Ammon's horn (tissue), 1 donor: ENCODE measurements at regions not wholly inside any gene's neighbourhood (a gene's known extent, or its start where the extent isn't known, plus 50 kb on each side); places are given as distances from the start of the nearest gene placed in this dataset.
"Not testable (repeated sequence)": the region's sequence is repeated elsewhere in the genome, so short reads cannot be mapped to it uniquely, and the experiment has no call there.

Experiments
- DNase-seq: peaks from one replicate; pipeline ENCODE4 v3.0.0-alpha.2; 2016; ENCODE audit warnings: low spot score

DNA sequence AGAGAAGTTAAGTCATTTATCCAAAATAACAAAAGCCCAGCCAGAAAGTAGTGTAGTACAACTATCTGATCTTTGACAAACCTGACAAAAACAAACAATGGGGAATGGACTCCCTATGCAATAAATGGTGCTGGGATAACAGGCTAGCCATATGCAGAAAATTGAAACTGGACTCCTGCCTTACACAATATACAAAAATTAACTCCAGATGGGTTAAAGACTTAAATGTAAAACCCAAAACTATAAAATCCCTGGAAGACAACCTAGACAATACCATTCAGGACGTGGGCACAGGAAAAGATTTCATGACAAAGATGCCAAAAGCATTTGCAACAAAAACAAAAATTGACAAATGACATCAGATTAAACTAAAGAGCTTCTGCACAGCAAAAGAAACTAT, 561.4 kb upstream of the CHAC2 start:
- not testable (repeated sequence) for DNase-seq

DNA sequence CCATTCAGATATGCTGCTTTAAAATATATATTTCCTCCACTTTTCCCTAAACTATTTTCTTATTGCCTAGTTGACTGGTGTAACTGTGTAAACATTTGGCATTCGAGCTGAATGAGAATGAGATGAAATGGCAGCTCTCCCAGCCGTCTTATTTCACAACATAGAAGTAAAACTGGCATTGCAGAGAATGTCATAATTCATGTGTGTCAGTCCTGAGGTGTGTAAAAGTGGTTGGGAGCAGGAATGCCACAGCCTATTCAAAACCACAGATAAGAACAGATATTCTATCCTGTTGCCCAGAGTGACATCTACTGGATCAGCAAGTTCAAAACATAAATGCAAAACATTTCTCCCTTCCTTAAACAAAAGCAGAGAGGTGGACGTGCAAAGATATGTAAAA, 565.5 kb upstream of the CHAC2 start:
- DNase-seq = peak; percentile 20

DNA sequence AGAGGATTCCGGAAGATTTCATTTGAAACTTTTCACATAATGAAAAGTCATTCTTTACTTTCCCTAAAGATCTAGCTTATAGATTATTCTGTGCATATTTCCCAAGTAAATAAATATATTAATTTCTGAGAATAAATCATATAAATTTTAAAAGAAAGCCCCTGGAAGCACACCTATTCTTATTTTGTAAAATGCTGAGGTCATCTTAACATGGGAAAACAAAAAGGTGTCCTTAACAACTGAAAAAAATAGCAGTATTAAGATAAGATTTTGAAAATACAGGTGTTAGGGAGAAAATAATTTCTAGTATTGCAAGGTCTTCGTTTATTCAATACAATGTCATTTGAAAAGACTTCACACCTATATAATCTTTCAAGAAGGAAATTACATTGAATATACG, 567.5 kb upstream of the CHAC2 start:
- DNase-seq = no peak

DNA sequence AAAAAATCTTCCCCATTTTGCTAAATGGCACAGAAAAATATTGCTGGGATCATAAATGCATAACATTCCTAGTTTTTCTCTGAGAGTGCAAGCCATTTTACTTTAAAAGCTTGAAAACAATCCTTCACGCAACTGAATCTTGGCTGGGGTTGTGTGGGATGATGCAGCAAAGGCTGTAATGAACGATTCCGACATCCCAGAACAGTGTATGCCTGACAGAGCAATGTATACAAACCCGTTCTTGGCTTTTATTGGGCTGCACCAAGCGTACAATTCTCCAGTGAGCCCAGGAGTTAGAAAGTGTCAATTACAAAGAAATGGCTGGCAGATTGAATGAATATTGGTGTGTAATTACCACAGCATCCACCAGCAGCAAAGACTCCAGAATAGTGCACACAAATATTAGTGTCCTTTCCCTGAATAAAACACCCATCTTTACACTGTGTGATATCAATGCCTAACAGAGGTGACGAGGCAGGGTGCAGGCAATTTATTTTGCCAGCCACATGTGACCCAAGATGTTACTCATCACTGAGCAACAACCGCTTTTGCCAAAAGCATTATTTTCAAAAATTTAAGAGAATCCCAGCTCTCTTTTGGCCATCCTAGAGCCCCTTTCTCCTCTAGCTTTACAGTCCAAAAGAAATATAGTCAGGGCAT, 578.6 kb upstream of the CHAC2 start:
- DNase-seq = no peak

DNA sequence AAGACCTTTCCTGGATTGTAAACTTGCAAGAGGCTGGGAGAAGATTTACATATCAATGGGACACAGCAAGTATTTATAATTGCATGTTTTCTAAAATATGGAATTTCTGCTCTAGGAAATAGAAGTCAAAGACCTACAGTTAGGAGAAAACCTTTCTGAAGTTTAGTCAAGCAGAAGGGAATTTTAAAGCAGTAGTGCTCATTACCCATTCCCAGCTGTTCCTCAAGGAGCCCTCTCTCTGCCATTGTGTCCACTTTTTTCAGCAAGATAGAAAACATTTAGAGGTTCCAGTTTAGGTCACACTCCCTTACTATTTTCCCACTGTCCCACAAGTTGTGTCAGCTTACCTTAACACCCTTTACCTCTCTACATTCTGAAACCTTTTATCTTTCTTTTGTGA, 584.0 kb upstream of the CHAC2 start:
- no peak for DNase-seq

DNA sequence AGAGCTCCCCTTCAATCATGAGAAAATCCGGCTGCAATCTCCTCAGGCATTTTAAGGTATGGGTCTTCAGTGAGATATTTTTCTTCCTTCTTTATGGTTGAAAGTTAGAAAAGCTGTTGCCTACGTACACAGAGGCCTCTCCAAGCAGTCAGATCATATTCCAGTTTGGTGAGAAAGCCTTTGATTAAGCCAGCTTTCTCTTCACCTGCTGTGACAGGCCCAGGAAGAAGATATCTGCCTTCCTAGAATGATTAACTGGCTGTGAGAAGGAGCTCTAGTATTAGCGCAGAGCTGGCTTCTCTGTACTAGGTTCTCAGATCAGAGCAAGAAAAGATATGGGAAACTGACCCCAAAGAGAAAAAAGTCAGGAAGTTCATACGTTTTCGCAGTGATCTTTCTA, 585.0 kb upstream of the CHAC2 start:
- no peak for DNase-seq

DNA sequence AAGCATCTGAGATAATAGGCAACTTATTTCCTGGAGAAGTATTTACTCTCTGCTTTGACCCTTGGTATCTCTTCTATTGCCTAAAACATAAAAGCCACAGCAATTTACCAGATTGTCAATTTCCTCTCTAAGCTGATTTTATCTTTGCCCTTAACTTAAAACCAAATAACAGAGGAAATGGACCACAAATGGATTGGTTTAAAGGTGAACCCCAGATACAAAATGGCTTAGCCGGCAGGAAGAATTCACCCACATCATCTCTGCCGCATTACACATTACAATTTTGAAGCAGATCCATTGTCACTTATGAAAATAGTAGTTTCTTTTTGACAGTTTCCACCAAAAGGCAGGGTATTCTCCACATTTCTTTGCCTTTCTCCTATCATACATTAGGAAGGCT, 585.8 kb upstream of the CHAC2 start:
- no peak for DNase-seq

DNA sequence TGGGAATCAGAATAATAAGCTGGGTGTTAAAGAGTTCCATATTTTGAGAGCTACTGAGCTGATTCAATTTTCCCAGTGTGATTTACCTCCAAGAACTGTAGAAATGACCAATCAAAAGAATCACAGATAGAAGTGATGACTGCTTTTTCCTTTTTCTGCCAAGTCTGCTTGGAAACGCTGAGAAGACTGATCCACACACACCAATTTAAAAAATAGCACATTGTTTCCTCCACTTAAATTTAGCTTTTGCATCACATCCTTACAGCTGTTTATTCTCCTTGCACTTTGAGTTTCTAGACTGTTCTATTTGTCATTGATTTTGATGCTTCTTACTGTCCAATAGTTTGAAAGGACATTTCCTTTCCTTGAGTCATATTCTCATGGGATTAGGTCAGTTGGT, 590.3 kb upstream of the CHAC2 start:
- no peak for DNase-seq

DNA sequence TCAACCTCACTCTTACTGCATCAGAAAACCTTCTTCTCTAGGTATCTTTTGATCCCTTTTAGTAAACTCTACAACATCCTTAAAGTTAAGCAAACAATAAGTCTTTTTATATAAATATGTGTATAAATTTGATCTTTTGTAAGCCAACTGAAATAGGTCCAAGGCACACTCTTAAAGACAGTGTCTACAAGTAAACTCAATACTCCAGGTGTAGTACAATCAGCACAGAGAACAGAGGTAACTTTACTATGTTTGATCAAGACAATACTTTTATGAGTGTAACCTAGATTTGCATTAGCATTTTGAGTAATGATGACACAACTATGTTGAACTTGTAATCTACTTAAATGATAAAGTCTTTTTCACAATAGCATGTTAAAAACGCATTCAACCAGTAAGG, 593.1 kb upstream of the CHAC2 start:
- DNase-seq = no peak

DNA sequence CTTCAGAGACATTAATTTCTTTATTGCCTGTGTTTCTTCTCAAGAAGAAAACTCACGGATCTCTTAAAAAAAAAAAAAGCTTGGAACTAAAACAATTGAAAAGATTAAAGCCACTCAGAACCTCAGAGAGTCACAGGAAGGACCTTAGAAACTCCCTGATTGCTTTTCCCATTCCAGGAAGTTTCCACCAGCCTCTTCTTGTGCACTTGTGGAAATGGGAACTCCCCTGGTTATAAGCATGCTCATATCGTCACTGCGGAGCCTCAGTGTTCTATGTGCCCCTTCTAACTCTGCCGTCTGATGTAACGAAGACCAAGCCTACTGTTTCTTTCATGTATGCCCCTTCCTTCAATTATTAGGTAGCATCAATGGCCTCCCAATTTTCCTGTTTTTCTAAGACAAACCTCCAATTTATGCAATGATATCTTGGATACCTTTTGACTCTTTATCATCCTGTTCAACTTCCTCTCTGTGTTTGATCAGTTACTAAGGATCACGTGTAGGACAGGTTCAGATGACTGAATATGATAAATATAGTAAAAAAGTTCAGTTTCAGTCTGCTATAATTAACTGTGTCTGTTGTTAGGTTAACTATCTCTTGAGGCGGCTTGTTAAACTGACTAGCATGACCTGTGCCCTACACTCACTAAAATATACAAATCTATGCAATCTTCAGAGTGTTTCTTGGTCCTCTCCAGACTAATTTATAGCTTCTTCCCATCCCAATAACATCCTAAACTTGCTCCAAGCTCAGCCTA, 593.7 kb upstream of the CHAC2 start:
- DNase-seq = no peak

DNA sequence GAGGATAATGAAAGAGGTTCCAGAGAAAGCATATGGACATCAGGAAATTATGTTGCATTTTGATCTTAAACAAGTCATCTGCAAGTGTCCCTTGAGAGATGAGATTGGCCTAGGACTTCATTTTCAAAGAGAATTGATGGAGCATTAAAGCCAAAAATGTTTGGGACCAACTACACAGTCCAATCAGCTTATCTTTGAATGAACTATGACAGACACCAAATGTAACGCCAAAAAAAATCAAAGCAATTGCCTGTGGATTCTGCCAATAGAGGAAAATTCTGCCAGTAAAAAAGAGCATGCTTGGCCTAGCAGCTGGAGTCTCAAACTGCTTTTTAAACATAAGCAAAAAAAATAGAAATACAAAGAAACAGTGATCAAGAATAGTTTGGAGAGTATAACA, 594.5 kb upstream of the CHAC2 start:
- peak; percentile 2 for DNase-seq

DNA sequence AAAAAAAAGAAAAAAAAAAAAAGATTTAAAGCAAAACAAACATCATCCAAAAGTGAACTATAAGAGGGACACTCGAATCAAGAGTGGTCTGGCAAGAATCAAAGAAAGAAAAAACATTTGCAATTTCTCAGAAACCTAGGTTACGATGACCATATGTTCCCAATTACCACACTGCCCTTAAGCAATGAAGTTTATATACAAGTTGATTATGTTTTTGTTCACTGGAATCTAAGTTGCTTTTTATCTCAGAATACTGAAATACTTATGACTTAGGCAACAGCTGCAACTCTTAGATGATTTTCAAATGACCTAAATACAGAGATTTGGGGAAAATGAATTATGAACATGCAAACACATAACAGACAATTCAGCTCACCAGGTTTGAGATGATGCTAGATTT, 597.1 kb upstream of the CHAC2 start:
- no peak for DNase-seq

DNA sequence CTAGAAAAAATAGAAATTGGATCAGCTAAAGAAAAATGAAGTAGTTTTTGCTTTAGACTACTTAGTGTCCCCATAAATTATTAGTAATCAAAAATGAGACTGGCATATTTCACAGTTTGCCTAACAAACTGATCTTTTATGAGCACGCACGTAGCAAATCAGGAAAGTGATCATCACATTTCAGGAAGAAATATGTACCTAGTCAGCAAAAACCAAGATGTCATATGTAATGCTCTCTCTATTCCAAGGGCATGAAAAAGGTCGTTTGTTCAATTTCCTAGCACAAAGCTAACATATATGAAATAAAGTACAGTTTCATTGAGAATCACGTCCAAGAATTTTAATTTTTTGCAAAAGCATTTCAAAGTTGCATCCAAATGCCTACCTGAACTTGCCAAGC, 600.4 kb upstream of the CHAC2 start:
- DNase-seq = no peak

DNA sequence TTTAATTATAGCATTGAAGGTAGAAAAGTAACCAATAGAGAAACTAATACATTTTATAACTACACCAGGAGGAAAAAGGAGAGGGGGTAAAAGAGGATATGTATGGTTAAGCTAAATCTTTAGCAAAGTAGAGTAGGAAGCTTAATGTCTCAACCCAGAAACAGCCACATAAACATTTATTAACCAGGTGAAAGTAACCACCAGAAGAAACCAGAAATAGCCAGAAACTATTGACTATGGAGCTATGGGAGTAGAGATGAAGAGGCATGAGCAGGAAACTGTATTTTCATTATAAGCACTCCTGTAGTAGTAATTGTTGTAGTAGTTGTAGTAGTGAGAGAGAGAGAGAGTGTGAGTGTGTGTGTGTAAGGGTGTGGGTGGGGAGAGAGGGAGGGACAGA, 617.5 kb upstream of the CHAC2 start:
- no peak for DNase-seq

DNA sequence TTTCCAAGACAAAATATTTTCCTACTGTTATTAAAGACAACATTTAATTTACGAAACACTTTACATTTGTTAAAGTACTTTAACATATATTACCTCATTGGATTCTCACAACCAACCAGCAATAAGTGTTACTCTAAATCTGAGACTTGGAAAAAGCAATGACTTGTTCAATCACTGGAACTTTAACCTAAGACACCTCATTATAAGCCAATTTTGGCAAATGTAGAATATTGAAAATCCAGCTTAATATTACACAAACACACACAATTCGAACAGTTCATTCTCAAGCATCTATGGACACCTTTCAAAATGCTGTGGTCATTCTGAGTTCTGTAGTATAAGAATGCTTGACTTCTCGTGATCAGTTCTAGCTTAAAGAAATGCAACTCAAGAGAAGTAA, 619.4 kb upstream of the CHAC2 start:
- no peak for DNase-seq

DNA sequence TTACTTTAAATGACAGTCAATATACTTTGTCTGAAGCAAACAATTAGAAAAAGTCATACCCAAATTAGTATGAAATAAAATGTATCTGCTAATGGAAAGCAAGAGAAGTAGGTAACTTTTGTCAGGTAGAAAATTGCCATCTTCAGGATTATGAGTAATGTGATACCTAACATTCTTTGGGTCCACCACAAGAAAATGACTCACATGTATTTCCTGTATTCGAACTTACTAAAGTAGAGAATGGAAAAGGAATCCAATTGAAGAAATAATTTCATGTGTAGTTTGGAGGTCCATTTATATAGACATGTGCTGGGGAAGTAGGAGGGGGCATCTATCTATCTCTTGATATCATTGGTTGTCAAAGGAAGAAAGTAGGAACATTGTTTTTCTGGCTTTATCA, 636.2 kb upstream of the CHAC2 start:
- no peak for DNase-seq

DNA sequence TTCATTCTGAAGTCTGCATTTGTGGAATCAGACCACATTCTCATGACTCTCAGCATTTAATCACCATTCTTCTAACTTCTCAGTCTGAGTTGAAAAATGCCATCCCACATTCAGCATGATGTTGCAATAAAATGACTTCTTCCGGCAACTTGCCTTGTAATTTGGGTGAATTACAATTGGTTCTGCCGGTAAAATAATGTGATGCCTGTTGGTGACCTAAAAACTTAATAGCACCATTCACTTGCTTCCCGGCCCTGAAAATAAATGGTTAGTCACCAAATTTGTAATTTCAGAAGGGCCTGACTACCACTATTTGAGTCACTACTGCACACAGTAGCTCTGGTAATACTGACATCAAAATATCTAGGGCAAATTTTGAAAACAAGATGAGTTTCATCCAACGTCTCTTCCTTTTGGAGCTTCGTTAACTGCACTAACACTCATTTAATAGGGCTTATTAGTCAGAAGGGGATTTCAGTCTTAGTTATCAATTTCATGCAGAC, 637.1 kb upstream of the CHAC2 start:
- no peak for DNase-seq

DNA sequence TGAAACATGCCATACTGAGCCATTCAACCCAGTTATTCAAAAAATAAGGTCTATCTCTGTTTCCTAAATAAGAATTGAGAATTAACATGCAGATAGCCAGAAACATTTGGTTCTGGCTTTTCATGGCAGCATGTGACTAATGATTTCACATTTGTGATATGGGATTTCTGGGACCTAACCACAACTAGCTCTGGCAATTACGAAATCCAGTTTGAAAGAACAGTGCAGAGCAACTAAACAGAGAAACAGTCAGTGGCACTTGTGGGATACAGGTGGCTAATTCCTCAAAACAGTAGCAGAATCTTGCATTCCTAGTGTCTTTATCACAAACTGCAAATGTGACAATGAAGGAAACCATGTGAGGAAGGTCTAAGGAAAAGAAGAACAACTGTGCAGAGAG, 637.8 kb upstream of the CHAC2 start:
- peak; percentile 17 for DNase-seq

DNA sequence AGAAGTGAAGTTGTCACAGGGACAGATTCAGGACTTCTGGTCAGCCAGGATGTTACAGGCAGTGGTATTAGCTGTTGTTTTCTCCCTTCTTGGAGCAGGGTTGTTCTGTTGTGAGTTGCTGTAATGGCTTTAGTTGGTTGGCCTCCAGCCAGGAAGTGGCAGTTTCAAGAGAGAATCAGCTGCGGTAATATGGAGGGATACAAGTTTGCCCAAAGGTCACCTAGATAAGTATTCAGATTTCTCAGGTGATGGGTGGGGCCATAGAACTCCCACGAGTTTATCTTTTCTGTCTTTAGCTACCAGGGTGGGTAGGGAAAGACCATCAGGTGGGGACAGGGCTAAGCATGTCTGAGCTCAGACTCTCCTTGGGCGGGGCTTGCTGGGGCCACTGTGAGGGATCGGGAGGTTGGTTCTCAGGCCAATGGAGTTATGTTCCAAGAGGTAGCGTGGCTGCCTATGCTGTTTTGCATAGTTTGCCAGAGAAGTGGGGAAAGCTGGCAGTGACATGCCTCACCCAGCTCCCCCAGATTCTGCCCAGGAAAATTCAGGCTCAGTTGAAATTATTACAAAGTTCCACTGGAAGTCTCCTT, 640.4 kb upstream of the CHAC2 start:
- DNase-seq = no peak

DNA sequence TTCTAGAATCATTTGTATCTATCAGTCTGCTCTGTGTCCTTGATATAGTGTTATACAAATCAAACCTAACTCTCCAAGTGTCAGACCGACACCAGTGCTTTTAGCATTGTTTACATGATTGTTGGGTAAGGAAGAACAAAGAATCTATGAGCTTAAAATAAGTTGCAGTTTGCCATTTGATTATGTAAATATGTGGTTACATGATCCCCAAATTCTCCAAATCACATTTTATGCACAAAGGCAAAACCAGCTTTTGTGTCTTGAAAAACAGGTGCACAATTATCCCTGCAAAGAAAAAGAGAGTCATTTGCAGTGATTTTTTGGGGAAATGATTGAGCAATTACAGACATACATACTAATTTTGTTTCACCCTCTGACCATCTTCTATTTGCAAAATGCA, 652.6 kb upstream of the CHAC2 start:
- no peak for DNase-seq

DNA sequence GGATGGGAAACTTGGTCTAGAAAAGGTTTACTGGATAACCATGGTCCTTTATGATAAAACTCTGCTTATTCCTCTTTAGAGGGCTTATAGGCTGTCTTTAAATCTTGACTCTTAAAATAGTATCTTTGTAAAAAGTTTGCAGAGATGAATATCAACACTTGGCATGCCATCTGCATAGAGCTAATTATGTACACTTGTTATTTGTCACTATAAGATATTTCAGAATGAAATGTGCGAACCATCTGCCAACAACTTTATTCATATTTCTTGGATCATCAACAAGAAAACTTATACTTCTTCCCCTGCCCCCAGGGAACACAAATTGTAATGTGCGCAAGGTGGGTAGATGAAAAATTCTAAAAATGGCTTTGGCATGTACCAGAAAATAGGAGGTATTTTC, 653.0 kb upstream of the CHAC2 start:
- peak; percentile 8 for DNase-seq

DNA sequence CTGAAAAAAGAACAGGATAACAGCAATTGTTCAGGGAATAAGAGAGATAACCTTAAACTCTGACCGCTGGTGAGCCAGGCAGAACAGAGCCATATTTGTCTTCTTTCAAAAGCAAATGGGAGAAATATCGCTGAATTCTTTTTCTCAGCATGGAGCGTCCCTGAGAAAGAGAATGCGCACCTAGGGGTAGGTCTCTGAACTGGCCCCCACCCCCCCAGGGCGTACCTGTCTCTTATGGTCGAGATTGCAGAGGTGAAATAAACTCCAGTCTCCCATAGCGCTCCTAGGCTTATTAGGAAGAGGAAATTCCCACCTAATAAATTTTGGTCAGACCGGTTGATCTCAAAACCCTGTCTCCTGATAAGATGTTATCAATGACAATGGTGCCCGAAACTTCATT, 655.2 kb upstream of the CHAC2 start:
- not testable (repeated sequence) for DNase-seq

DNA sequence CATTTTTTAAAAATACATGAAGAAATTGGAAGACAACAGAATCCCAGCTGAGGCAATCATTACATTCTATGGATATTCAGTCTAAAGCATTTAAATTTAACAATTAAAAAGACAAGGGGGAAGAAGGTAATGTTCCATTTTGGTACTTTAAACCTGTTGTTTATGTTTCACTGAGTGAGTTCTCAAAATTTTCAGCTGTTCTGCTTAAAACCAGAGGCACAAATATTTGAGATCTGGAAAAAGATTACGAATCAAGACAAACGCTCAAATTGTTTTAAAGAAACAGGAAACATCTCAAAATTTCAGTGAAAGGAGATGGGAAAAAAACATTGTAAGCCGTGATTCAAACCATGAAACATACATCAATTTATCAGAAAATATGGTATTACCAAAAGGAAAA, 656.2 kb upstream of the CHAC2 start:
- DNase-seq = no peak

DNA sequence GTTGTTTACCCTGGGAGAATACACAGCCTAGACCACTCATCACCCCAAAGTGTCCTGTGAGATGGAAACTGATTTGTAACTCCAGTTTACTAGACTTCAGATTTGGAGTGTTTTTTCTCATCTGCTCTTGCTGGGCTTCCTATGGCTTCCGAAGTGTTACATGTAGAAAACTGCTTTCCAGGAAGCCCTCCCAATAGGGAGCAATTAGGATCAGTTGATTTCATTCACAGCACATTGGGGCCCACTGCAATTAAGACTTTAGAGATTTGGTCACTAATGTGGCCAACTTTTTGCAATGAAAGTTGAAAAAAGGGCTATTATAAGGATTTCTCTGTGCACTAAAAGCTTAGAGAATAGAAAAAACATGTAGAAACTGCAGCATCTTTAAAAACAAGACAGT, 656.6 kb upstream of the CHAC2 start:
- no peak for DNase-seq
